HCT116 (cell line): ENCODE measurements at regions not wholly inside any gene's neighbourhood (a gene's known extent, or its start where the extent isn't known, plus 50 kb on each side); places are given as distances from the start of the nearest gene placed in this dataset.

ENCODE experiments used
- ATAC-seq: fragments of 200-7000 bp; cut with Tn5 transposase; 2 replicates; pipeline ENCODE4 v1.9.1; 2020; ENCODE audit warnings: mild to moderate bottlenecking, moderate library complexity
- BruUV-seq: library from RNA; stranded (reverse); fragments of 400-500 nt; replicated peaks from 2 replicates; lab custom pipeline; 2021; lab: Mats Ljungman, UMichigan
- CTCF ChIA-PET: fragments of 300-600 bp; sonication (Branson Sonifier 250); formaldehyde crosslinking; loops from one replicate; lab custom pipeline; 2021; ENCODE audit warnings: antibody characterized with exemption; lab: Charles Lee
- POLR2A ChIA-PET: fragments of 300-600, 350-600 bp; sonication (Branson Sonifier 250); formaldehyde crosslinking; loops from one replicate; lab custom pipeline; 2021; ENCODE audit warnings: antibody characterized with exemption; lab: Charles Lee
- RAD21 ChIA-PET, 2 experiments: fragments of 300-600 bp; sonication (Branson Sonifier 250); formaldehyde crosslinking; loops; one replicate each; lab custom pipeline; 2023; ENCODE audit warnings: low total read pairs in 2 of 2; ENCODE audit not compliant: uncharacterized antibody in 2 of 2, unreplicated experiment in 2 of 2, low non-redundant PET in 1 of 2; lab: Charles Lee
- DNase-seq: peaks from one replicate; pipeline ENCODE4 v3.0.0-alpha.2; 2010; ENCODE audit warnings: low read depth, low spot score
- H2AFZ ChIP-seq: fragments of 200-600 bp; shearing (Covaris generic), sonication (generic); 2 replicates; pipeline ENCODE4 v1.6.1; 2017; ENCODE audit warnings: low read depth, mixed run types, mixed read lengths, antibody characterized with exemption, low read length; ENCODE audit not compliant: poor library complexity, severe bottlenecking
- H3K27ac ChIP-seq: 2 replicates; pipeline ENCODE4 v1.5.1; 2012; ENCODE audit warnings: low read depth, low read length
- H3K27me3 ChIP-seq: fragments of 200-600 bp; sonication (generic); 2 replicates; pipeline ENCODE4 v1.6.1; 2016; ENCODE audit warnings: mixed run types, low read length, mixed read lengths; ENCODE audit not compliant: insufficient read depth
- H3K36me3 ChIP-seq, 2 experiments: fragments of 200-500 bp in 1 of 2; fragments of 200-600 bp in 1 of 2; sonication (Bioruptor generic) in 1 of 2; sonication (generic) in 1 of 2; 2 replicates each; pipeline versions ENCODE4 v1.5.1 to v1.6.1; 2014 to 2016; ENCODE audit warnings: low read length in 2 of 2, inconsistent platforms in 1 of 2, mixed read lengths in 1 of 2, mixed run types in 1 of 2; ENCODE audit not compliant: insufficient read depth in 2 of 2, control insufficient read depth in 1 of 2
- H3K4me1 ChIP-seq, 2 experiments: fragments of 200-600 bp in 1 of 2; sonication (generic) in 1 of 2; 2 replicates each; pipeline versions ENCODE4 v1.5.1 to v1.6.1; 2012 to 2017; ENCODE audit warnings: low read length in 2 of 2, inconsistent platforms in 1 of 2, mild to moderate bottlenecking in 1 of 2, mixed read lengths in 1 of 2, mixed run types in 1 of 2, moderate library complexity in 1 of 2; ENCODE audit not compliant: insufficient read depth in 2 of 2, control insufficient read depth in 1 of 2
- H3K4me2 ChIP-seq: fragments of 200-600 bp; sonication (generic); 2 replicates; pipeline ENCODE4 v1.6.1; 2017; ENCODE audit warnings: mixed run types, low read length, mixed read lengths
- H3K4me3 ChIP-seq, 2 experiments: fragments of 200-600 bp in 1 of 2; sonication (generic) in 1 of 2; replicated peaks in 1 of 2; 2 replicates each; pipeline ENCODE4 v1.5.1; 2011 to 2016; ENCODE audit warnings: low read length in 2 of 2, control low read depth in 1 of 2, low read depth in 1 of 2, mild to moderate bottlenecking in 1 of 2, mixed read lengths in 1 of 2, mixed run types in 1 of 2
- H3K79me2 ChIP-seq: fragments of 200-600 bp; sonication (generic); 2 replicates; pipeline ENCODE4 v1.6.1; 2017; ENCODE audit warnings: mild to moderate bottlenecking, mixed run types, low read length, moderate library complexity, mixed read lengths; ENCODE audit not compliant: insufficient read depth
- H3K9ac ChIP-seq: fragments of 200-600 bp; sonication (generic); 2 replicates; pipeline ENCODE4 v1.6.1; 2016; ENCODE audit warnings: low read length, mixed read lengths
- H3K9me2 ChIP-seq: fragments of 200-600 bp; sonication (generic), shearing (Covaris generic); 2 replicates; pipeline ENCODE4 v1.6.1; 2017; ENCODE audit warnings: mixed run types, mild to moderate bottlenecking, moderate library complexity; ENCODE audit not compliant: insufficient read depth
- H3K9me3 ChIP-seq, 2 experiments: fragments of 200-500 bp in 1 of 2; fragments of 200-600 bp in 1 of 2; sonication (Bioruptor generic) in 1 of 2; sonication (generic) in 1 of 2; 2 replicates each; pipeline ENCODE4 v1.6.1; 2014 to 2017; ENCODE audit warnings: low read length in 2 of 2, mixed read lengths in 2 of 2, inconsistent platforms in 1 of 2, low read depth in 1 of 2, mild to moderate bottlenecking in 1 of 2, mixed run types in 1 of 2, moderate library complexity in 1 of 2; ENCODE audit not compliant: control insufficient read depth in 1 of 2, insufficient read depth in 1 of 2
- H4K20me1 ChIP-seq: fragments of 200-600 bp; sonication (generic), shearing (Covaris generic); 2 replicates; pipeline ENCODE4 v1.6.1; 2017; ENCODE audit warnings: mixed run types, mild to moderate bottlenecking, moderate library complexity; ENCODE audit not compliant: insufficient read depth
- ATF3 ChIP-seq: IDR thresholded peaks from 2 replicates; pipeline ENCODE4 v1.6.1; 2012
- CEBPB ChIP-seq: IDR thresholded peaks from 2 replicates; pipeline ENCODE4 v1.6.1; 2012; ENCODE audit warnings: low read depth
- ELF1 ChIP-seq: IDR thresholded peaks from 2 replicates; pipeline ENCODE4 v1.6.1; 2012; ENCODE audit warnings: low read depth, borderline replicate concordance
- EZH2 ChIP-seq: fragments of 200-600 bp; sonication (generic); IDR thresholded peaks from 2 replicates; pipeline ENCODE4 v1.6.1; 2017; ENCODE audit warnings: antibody characterized with exemption, mixed run types
- EZH2phosphoT487 ChIP-seq: fragments of 200-600 bp; IDR thresholded peaks from 2 replicates; pipeline ENCODE4 v1.6.1; 2018; ENCODE audit warnings: antibody characterized with exemption, borderline replicate concordance
- JUND ChIP-seq: IDR thresholded peaks from 2 replicates; pipeline ENCODE4 v1.6.1; 2012
- POLR2A ChIP-seq: IDR thresholded peaks from 2 replicates; pipeline ENCODE4 v1.7.0; 2011; ENCODE audit warnings: borderline replicate concordance; ENCODE audit not compliant: insufficient read depth, insufficient read length; ENCODE audit errors: extremely low read depth
- POLR2AphosphoS5 ChIP-seq: IDR thresholded peaks from 2 replicates; pipeline ENCODE4 v1.6.1; 2011; ENCODE audit warnings: mild to moderate bottlenecking, low read depth, low read length, moderate library complexity
- RAD21 ChIP-seq: IDR thresholded peaks from 2 replicates; pipeline ENCODE4 v1.6.1; 2012; ENCODE audit warnings: low read depth, mild to moderate bottlenecking
- SP1 ChIP-seq: IDR thresholded peaks from 2 replicates; pipeline ENCODE4 v1.6.1; 2012; ENCODE audit warnings: low read depth
- SRF ChIP-seq: IDR thresholded peaks from 2 replicates; pipeline ENCODE4 v1.6.1; 2012; ENCODE audit warnings: low read depth
- TCF7L2 ChIP-seq: IDR thresholded peaks from 2 replicates; pipeline ENCODE4 v1.7.0; 2011; ENCODE audit warnings: borderline replicate concordance, inconsistent platforms; ENCODE audit not compliant: insufficient read depth, insufficient read length; ENCODE audit errors: extremely low read depth
- YY1 ChIP-seq: IDR thresholded peaks from 2 replicates; pipeline ENCODE4 v1.6.1; 2011; ENCODE audit warnings: low read length, low read depth, moderate library complexity, mild to moderate bottlenecking; ENCODE audit not compliant: insufficient replicate concordance; ENCODE audit errors: extremely low read depth
- ZFX ChIP-seq: fragments of 450-650 bp; IDR thresholded peaks from 2 replicates; pipeline ENCODE4 v1.6.1; 2017
- intact Hi-C: fragments of 100-400 bp; cut with micrococcal nuclease; formaldehyde crosslinking; loops from 2 replicates; pipeline ENCODE4 v1.10.0; 2022
- TF ChIP-seq, protein P1 (sequence below): IDR thresholded peaks from 2 replicates; pipeline ENCODE4 v1.6.1; 2012; ENCODE audit warnings: low read depth

DNA sequence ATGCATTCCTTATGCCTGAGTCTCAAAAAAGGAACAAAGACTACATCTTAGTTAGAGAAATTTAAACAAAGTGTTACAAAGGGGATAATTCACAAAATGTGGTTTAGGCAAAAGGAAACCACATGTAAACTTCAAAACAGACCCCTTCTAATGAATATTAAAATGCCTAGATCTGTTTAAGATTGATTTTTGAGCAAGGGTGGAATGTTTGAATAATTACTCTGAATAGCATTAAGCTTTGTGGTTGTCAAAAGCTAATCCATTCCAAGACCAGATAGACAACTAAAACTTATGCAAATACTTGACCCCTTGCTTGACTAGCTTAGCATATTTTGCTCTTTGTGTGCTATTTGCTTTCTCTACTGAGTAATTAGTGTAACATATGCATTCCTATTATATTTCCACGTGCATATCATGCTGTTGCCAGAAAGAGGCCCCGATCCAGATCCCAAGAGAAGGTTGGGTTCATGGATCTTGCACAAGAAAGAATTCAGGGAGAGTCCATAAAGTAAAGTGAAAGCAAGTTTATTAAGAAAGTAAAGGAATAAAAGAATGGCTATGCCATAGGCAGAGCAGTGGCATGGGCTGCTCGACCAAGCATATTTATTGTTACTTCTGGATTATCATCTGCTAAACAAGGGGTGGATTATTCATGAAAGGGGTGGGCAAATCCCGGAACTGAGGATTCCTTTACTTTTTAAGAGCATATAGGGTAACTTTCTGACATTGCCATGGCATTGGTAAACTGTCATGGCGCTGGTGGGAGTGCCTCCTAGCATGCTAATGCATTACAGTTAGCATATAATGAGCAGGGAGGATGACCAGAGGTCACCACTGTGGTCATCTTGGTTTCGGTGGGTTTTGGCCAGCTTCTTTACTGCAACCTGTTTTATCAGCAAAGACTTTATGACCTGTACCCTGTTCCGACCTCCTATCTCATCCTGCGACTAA is 1193.4 kb upstream of the EYS start:
- Histone ChIP-seq H3K9me2 (no peaks in the 10 kb centered on the region), H3K36me3 (no peaks in the 10 kb centered on the region), H3K27ac (no peak overlapping the region), H3K79me2 (no peaks in the 10 kb centered on the region), H3K4me2 (no peak overlapping the region), H4K20me1 (no peaks in the 10 kb centered on the region), H3K4me3 (no peak overlapping the region), H3K9ac (no peak overlapping the region), H3K27me3 (no peaks in the 10 kb centered on the region), H3K9me3 (peaks cover 10 to 22% of the 10 kb centered on the region in 2 experiments; a peak in 2 of 4 replicates), H3K4me1 (no peaks in the 10 kb centered on the region), H2AFZ (no peak overlapping the region)
- no TSS peak for BruUV-seq
- TF ChIP-seq CEBPB (no peak), ZFX (no peak), RAD21 (no peak), JUND (no peak), POLR2A (no peak), POLR2AphosphoS5 (no peak), EZH2phosphoT487 (no peak), ATF3 (no peak), SRF (no peak), TCF7L2 (no peak)
- ATAC-seq (no peak), DNase-seq (no peak)
- CTCF ChIA-PET = no interaction called here
- POLR2A ChIA-PET = no interaction called here
- intact Hi-C loops = no loop called here
- RAD21 ChIA-PET = no interaction called here

- no peaks in the 10 kb centered on the region for H3K4me1 ChIP-seq
- no peak overlapping the region for H3K4me2 ChIP-seq
- POLR2A ChIA-PET = no interaction called here
- H3K9me2 ChIP-seq = no peaks in the 10 kb centered on the region
- no TSS peak for BruUV-seq
- TF ChIP-seq EZH2 (no peak), POLR2A (no peak), CEBPB (no peak), RAD21 (no peak), SRF (no peak), SP1 (no peak), ELF1 (no peak), YY1 (no peak), POLR2AphosphoS5 (no peak)
- TF ChIP-seq, protein P1, sequence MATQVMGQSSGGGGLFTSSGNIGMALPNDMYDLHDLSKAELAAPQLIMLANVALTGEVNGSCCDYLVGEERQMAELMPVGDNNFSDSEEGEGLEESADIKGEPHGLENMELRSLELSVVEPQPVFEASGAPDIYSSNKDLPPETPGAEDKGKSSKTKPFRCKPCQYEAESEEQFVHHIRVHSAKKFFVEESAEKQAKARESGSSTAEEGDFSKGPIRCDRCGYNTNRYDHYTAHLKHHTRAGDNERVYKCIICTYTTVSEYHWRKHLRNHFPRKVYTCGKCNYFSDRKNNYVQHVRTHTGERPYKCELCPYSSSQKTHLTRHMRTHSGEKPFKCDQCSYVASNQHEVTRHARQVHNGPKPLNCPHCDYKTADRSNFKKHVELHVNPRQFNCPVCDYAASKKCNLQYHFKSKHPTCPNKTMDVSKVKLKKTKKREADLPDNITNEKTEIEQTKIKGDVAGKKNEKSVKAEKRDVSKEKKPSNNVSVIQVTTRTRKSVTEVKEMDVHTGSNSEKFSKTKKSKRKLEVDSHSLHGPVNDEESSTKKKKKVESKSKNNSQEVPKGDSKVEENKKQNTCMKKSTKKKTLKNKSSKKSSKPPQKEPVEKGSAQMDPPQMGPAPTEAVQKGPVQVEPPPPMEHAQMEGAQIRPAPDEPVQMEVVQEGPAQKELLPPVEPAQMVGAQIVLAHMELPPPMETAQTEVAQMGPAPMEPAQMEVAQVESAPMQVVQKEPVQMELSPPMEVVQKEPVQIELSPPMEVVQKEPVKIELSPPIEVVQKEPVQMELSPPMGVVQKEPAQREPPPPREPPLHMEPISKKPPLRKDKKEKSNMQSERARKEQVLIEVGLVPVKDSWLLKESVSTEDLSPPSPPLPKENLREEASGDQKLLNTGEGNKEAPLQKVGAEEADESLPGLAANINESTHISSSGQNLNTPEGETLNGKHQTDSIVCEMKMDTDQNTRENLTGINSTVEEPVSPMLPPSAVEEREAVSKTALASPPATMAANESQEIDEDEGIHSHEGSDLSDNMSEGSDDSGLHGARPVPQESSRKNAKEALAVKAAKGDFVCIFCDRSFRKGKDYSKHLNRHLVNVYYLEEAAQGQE = no peak
- intact Hi-C loops = no loop called here
- CTCF ChIA-PET = no interaction called here
- DNase-seq (no peak), ATAC-seq (no peak)
- no peak overlapping the region for H3K4me3 ChIP-seq
- no peaks in the 10 kb centered on the region for H4K20me1 ChIP-seq
- no peak overlapping the region for H2AFZ ChIP-seq
- RAD21 ChIA-PET = no interaction called here
- H3K27me3 ChIP-seq = no peaks in the 10 kb centered on the region
- peaks cover 10 to 21% of the 10 kb centered on the region in 2 experiments; a peak in 2 of 4 replicates for H3K9me3 ChIP-seq
- no peak overlapping the region for H3K9ac ChIP-seq
- no peaks in the 10 kb centered on the region for H3K79me2 ChIP-seq
- H3K36me3 ChIP-seq = no peaks in the 10 kb centered on the region
- no peak overlapping the region for H3K27ac ChIP-seq
Observed at GRCh38 chr6:66897576-66897975, 1190.5 kb upstream of the EYS start.
